Dendritic cell treated with granulocyte-macrophage colony-stimulating factor and Interleukin-4, amounts not matched to agents 40 ng/mL and 50 ng/mL, for 4 days (primary cell): ENCODE measurements at regions not wholly inside any gene's neighbourhood (a gene's known extent, or its start where the extent isn't known, plus 50 kb on each side); places are given as distances from the start of the nearest gene placed in this dataset.
"Not testable (repeated sequence)": the region's sequence is repeated elsewhere in the genome, so short reads cannot be mapped to it uniquely, and the experiment has no call there.

Source experiments
- H3K27ac Mint-ChIP-seq: one replicate; pipeline ENCODE4 v1.8.0; 2022; ENCODE audit warnings: mild to moderate bottlenecking, mixed read lengths
- H3K27me3 Mint-ChIP-seq: one replicate; pipeline ENCODE4 v1.8.0; 2022; ENCODE audit warnings: mild to moderate bottlenecking, mixed read lengths
- H3K36me3 Mint-ChIP-seq: one replicate; pipeline ENCODE4 v1.8.0; 2022; ENCODE audit warnings: low read depth, mixed read lengths
- H3K4me1 Mint-ChIP-seq: one replicate; pipeline ENCODE4 v1.8.0; 2022; ENCODE audit warnings: low read depth, mixed read lengths
- H3K4me3 Mint-ChIP-seq: one replicate; pipeline ENCODE4 v1.8.0; 2022; ENCODE audit warnings: mild to moderate bottlenecking, moderate library complexity, mixed read lengths
- H3K9me3 Mint-ChIP-seq: one replicate; pipeline ENCODE4 v1.8.0; 2022; ENCODE audit warnings: mixed read lengths
- intact Hi-C: fragments of 100-400 bp; cut with micrococcal nuclease; formaldehyde crosslinking; loops from one replicate; pipeline ENCODE4 v1.15.0; 2022

- no peaks in the 10 kb centered on the region for H3K36me3 Mint-ChIP-seq
- H3K27me3 Mint-ChIP-seq: no peaks in the 10 kb centered on the region
- no peak overlapping the region for H3K4me3 Mint-ChIP-seq
- intact Hi-C loops: no loop called here
- H3K9me3 Mint-ChIP-seq: peaks cover 23% of the 10 kb centered on the region
- no peaks in the 10 kb centered on the region for H3K4me1 Mint-ChIP-seq
- no peak overlapping the region for H3K27ac Mint-ChIP-seq
Observed at GRCh38 chr12:58316926-58317325, 375.6 kb downstream of the ATP23 start.

- no peaks in the 10 kb centered on the region for H3K36me3 Mint-ChIP-seq
- intact Hi-C loops: no loop called here
- peaks cover 4% of the 10 kb centered on the region for H3K27me3 Mint-ChIP-seq
- H3K9me3 Mint-ChIP-seq: peaks cover 21% of the 10 kb centered on the region
- H3K27ac Mint-ChIP-seq: no peak overlapping the region
- H3K4me1 Mint-ChIP-seq: no peaks in the 10 kb centered on the region
- H3K4me3 Mint-ChIP-seq: no peak overlapping the region
Observed at GRCh38 chr12:58321414-58321813, 380.0 kb downstream of the ATP23 start.

- H3K27me3 Mint-ChIP-seq: peaks cover 4% of the 10 kb centered on the region
- peaks cover 11% of the 10 kb centered on the region for H3K9me3 Mint-ChIP-seq
- no peak overlapping the region for H3K4me3 Mint-ChIP-seq
- no peaks in the 10 kb centered on the region for H3K4me1 Mint-ChIP-seq
- H3K36me3 Mint-ChIP-seq: no peaks in the 10 kb centered on the region
- no peak overlapping the region for H3K27ac Mint-ChIP-seq
- intact Hi-C loops: no loop called here
Observed at GRCh38 chr12:58323676-58324075, 382.3 kb downstream of the ATP23 start.

- Mint-ChIP-seq H3K4me3 (no peak overlapping the region), H3K36me3 (no peaks in the 10 kb centered on the region), H3K9me3 (no peaks in the 10 kb centered on the region), H3K27ac (no peak overlapping the region), H3K4me1 (no peaks in the 10 kb centered on the region), H3K27me3 (peaks cover 4% of the 10 kb centered on the region)
- intact Hi-C loops: no loop called here
Observed at GRCh38 chr12:58325561-58325960, 384.2 kb downstream of the ATP23 start.

- no peaks in the 10 kb centered on the region for H3K9me3 Mint-ChIP-seq
- H3K4me1 Mint-ChIP-seq: no peaks in the 10 kb centered on the region
- H3K36me3 Mint-ChIP-seq: no peaks in the 10 kb centered on the region
- H3K4me3 Mint-ChIP-seq: no peak overlapping the region
- intact Hi-C loops: no loop called here
- H3K27ac Mint-ChIP-seq: no peak overlapping the region
- peaks cover 4% of the 10 kb centered on the region for H3K27me3 Mint-ChIP-seq
Observed at GRCh38 chr12:58326534-58326933, 385.2 kb downstream of the ATP23 start.

- H3K4me1 Mint-ChIP-seq, H3K27me3 Mint-ChIP-seq, H3K4me3 Mint-ChIP-seq, intact Hi-C loops, H3K27ac Mint-ChIP-seq, H3K36me3 Mint-ChIP-seq: not testable (repeated sequence)
- H3K9me3 Mint-ChIP-seq: peaks cover 31% of the 10 kb centered on the region
Observed at GRCh38 chr12:58336581-58337242, 395.3 kb downstream of the ATP23 start.

GRCh38 chr12:58337539-58337938 lies 396.2 kb downstream of the ATP23 start:
- H3K4me1 Mint-ChIP-seq, H3K4me3 Mint-ChIP-seq, H3K36me3 Mint-ChIP-seq, H3K27ac Mint-ChIP-seq, intact Hi-C loops, H3K27me3 Mint-ChIP-seq: not testable (repeated sequence)
- H3K9me3 Mint-ChIP-seq: peaks cover 31% of the 10 kb centered on the region

- intact Hi-C loops: no loop called here
- Mint-ChIP-seq H3K27me3 (no peaks in the 10 kb centered on the region), H3K36me3 (no peaks in the 10 kb centered on the region), H3K9me3 (peaks cover 27% of the 10 kb centered on the region), H3K4me3 (no peak overlapping the region), H3K27ac (no peak overlapping the region), H3K4me1 (no peaks in the 10 kb centered on the region)
Observed at GRCh38 chr12:58341791-58342190, 400.4 kb downstream of the ATP23 start.

GRCh38 chr12:58342736-58343135 lies 401.4 kb downstream of the ATP23 start:
- Mint-ChIP-seq H3K4me1 (no peaks in the 10 kb centered on the region), H3K4me3 (no peak overlapping the region), H3K27me3 (no peaks in the 10 kb centered on the region), H3K9me3 (peaks cover 17% of the 10 kb centered on the region), H3K27ac (no peak overlapping the region), H3K36me3 (no peaks in the 10 kb centered on the region)
- intact Hi-C loops: no loop called here

- H3K27me3 Mint-ChIP-seq: no peaks in the 10 kb centered on the region
Observed at GRCh38 chr12:58346032-58346632, 404.8 kb downstream of the ATP23 start.

GRCh38 chr12:58347188-58347587 lies 405.8 kb downstream of the ATP23 start:
- Mint-ChIP-seq H3K9me3 (no peaks in the 10 kb centered on the region), H3K4me3 (no peak overlapping the region), H3K36me3 (no peaks in the 10 kb centered on the region), H3K27me3 (no peaks in the 10 kb centered on the region), H3K27ac (no peak overlapping the region), H3K4me1 (no peaks in the 10 kb centered on the region)
- intact Hi-C loops: loop anchor here (2.0 kb wide), 1 partner anchor 96 kb away; no protein-coding TSS in a partner anchor

More at GRCh38 chr12:58346032-58346632, 404.8 kb downstream of the ATP23 start:
- intact Hi-C loops: loop anchor here (2.0 kb wide), 1 partner anchor 97 kb away; no protein-coding TSS in a partner anchor
- H3K4me1 Mint-ChIP-seq: no peaks in the 10 kb centered on the region
- no peaks in the 10 kb centered on the region for H3K9me3 Mint-ChIP-seq
- H3K4me3 Mint-ChIP-seq: no peak overlapping the region
- no peaks in the 10 kb centered on the region for H3K36me3 Mint-ChIP-seq
- H3K27ac Mint-ChIP-seq: no peak overlapping the region

GRCh38 chr12:58347691-58348090 lies 406.3 kb downstream of the ATP23 start:
- H3K4me3 Mint-ChIP-seq: no peak overlapping the region
- no peaks in the 10 kb centered on the region for H3K9me3 Mint-ChIP-seq
- intact Hi-C loops: loop anchor here (2.0 kb wide), 1 partner anchor 95 kb away; no protein-coding TSS in a partner anchor
- H3K27me3 Mint-ChIP-seq: no peaks in the 10 kb centered on the region
- no peaks in the 10 kb centered on the region for H3K4me1 Mint-ChIP-seq
- no peaks in the 10 kb centered on the region for H3K36me3 Mint-ChIP-seq
- H3K27ac Mint-ChIP-seq: no peak overlapping the region

- Mint-ChIP-seq H3K4me1 (no peaks in the 10 kb centered on the region), H3K27ac (no peak overlapping the region), H3K4me3 (no peak overlapping the region), H3K36me3 (no peaks in the 10 kb centered on the region), H3K9me3 (no peaks in the 10 kb centered on the region), H3K27me3 (no peaks in the 10 kb centered on the region)
- intact Hi-C loops: no loop called here
Observed at GRCh38 chr12:58349161-58349560, 407.8 kb downstream of the ATP23 start.

GRCh38 chr12:58356794-58357193 lies 415.4 kb downstream of the ATP23 start:
- Mint-ChIP-seq H3K9me3 (no peaks in the 10 kb centered on the region), H3K27ac (no peak overlapping the region), H3K36me3 (no peaks in the 10 kb centered on the region), H3K27me3 (no peaks in the 10 kb centered on the region), H3K4me1 (no peaks in the 10 kb centered on the region), H3K4me3 (no peak overlapping the region)
- intact Hi-C loops: no loop called here

- intact Hi-C loops: no loop called here
- no peaks in the 10 kb centered on the region for H3K27me3 Mint-ChIP-seq
- H3K4me1 Mint-ChIP-seq: no peaks in the 10 kb centered on the region
- H3K36me3 Mint-ChIP-seq: no peaks in the 10 kb centered on the region
- no peak overlapping the region for H3K27ac Mint-ChIP-seq
- no peaks in the 10 kb centered on the region for H3K9me3 Mint-ChIP-seq
- H3K4me3 Mint-ChIP-seq: no peak overlapping the region
Observed at GRCh38 chr12:58357511-58357910, 416.1 kb downstream of the ATP23 start.
